AG08396 (cell line): ENCODE measurements at regions not wholly inside any gene's neighbourhood (a gene's known extent, or its start where the extent isn't known, plus 50 kb on each side); places are given as distances from the start of the nearest gene placed in this dataset.
"Not testable (repeated sequence)": the region's sequence is repeated elsewhere in the genome, so short reads cannot be mapped to it uniquely, and the experiment has no call there.

Experiments
- DNase-seq: peaks from one replicate; pipeline ENCODE4 v3.0.0; 2012; ENCODE audit warnings: low spot score, mixed read lengths

DNA sequence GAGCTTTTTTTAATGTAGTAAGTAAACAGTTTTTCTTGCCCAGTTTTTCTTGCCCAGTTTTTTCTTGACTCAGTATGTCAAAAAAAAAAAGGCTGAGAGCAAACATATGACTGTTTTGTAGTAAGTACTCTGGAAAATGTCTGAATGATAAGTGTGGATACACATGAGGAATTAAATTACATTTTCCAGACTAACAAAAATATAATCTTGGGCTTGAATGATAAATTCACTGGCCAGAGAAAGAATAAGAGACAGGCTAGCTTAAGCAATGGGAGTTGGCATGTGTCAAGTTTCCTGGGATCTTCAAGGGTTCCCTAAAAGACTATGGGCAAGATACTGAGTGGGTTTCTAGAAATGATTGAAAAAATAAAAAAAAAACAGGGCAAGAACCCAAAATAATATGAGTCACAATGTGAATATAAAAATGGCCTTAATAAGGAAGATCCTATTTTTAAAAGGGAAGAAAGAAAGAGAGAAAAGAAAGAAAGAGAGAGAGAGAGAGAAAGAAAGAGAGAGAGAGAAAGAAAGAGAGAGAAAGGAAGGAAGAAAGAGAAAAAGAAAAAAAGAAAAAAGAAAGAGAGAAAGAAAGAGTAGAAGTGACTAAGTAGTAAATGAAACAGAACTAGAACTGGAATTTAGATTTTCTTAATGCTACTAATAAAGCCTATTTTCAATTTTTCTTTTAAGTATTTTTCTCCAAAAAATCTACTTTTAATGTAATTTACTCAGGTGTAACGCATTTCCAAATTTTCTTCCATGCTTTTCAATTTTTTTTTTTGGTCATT lies 60.2 kb downstream of the TFPI2 start:
- no peak for DNase-seq

DNA sequence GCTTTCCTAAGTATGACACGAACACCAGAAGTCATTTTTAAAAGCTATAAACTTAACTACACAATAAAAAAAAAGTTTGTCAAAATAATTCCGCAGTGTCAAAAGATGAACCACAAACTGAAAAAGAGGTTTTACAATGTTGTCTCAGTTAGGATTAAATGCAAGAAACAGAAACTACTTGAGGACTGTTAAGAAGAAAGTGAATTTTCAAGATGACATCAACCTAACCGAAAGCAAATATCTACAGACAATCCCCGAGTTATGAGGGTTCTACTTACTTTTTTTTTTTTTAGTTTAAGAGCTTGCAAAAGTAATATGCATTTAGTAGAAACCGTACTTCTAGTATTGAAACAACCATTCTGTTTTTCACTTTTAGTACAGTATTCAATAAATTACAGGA lies 62.3 kb downstream of the TFPI2 start:
- DNase-seq, result no peak

DNA sequence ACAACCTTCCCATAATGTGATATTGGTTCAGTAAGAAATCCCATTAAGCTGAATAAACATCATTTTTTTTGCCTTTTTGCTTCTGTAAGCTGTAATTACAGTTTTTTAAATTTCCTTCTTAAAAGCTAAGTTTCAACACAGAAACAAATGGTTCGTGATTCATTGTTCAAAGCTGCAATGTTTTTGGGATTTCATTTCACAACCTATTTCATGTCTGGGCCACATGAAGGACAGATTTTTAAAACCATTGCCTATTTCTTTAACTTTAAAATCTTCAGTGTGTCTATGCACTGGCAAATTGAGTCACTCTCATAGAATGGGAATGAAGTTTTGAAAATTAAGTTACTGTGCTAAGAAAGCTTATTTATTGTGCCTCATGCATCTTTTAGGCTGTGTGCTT lies 66.9 kb downstream of the TFPI2 start:
- DNase-seq, result no peak

DNA sequence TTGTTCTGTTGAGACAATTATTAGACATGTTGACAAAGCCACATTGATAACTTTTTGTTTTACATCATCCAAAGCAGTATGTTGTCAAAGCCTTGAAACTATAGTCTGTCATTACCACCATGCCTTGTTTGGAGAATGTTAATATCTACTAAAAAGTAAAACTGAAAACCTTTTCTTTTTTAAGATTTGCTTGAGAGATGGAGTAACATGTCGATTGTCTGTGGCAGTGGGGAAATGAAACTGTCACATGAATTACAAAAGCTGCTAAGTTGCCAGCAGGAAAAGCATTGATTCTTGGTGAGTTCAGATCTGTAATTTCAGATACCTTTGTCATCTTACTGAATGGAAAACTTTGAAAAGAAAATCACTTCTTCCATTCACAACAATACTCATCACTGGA lies 69.1 kb downstream of the TFPI2 start:
- DNase-seq, result no peak

DNA sequence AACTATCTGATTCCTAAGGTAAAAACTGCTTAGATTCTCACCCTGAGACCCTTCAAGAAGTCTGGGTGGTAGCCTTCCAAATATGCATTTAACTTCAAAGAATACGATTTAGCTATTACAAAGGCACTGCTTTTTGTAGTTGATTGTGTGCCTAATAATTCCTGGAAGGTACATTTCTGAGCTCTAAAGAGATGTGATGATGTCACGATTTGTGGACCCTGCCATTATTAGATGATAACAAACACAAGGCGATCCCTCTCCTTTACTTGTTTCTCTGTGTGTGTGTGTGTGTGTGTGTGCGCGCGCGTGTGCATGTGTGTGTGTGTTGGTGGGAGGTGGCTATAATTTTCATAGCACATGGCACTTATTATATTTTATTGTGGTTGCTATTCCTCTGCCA lies 70.9 kb downstream of the TFPI2 start:
- no peak for DNase-seq

DNA sequence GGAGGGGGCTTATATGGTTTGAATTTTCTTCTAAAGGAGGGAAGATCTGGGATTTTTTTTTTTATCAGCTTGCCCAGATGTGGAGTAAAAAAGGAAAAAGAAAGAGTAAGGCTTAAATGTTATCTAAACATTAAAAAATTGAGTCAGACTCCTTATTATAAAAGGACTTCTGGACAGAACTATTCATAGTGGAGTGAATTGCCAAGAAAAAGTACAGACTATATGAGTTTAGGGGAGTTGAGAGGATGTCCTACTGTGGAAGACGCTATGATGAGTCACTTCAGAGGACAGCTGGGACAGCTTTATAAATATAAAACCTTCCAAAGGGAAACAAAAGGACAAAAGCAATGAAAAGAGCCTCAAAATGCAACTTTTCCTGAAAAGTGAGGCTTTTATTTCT lies 73.0 kb downstream of the TFPI2 start:
- DNase-seq, result no peak

DNA sequence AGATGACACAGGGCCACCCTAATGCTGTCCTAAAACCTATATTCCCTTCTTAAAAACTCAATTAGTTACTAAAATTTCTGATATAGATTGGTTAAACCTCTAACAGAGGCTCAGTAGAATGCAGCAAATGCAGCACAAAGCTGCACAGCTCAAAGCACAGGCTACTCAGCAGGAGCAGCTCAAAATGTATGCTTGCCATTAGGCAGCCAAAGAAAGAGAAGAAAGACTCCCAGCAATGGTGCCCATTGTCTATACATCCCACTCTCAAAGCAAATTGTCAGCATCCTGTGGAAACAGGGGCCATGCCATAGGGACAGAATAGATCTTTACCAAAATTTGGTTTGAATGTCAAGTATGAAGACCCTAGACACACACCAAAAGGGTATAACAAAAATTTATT lies 73.5 kb downstream of the TFPI2 start:
- DNase-seq, result no peak

DNA sequence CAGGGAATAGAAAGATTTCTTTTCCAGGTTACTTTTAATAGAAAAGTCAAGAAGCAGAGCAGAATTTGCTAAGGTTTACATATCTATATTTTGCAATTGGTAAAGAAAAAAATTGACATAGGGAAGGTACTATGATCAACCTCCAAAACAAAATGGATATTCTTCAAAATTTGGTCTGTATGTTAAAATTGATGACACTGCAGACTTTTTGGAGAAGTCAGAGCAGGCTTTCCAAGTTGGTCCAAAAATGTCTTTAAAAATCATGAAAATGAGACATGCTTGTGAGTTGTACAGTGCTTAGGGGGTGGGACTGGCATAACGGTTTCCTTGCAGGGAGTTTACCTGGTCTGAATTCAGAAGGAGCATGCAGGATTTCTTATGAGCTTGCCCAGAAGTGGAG lies 77.0 kb downstream of the TFPI2 start:
- DNase-seq, result no peak

DNA sequence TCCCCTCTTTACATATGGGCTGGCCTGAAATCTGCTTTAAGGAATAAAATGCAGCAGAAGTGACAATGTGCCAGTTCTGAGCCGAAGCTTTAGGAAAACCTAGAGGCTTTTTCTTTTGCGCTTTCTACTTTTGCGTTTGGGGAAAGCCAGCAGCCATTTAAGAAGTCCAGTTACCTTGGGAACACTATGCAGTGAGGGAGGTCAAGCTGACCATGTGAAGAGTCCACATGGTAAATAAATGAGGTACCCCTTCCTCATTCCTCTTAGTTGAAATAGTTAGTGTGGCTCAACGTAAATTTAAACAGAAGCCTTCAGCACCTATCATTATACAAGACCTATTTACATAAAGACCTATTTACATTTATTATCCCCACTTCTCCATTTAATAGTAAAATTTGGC lies 78.5 kb downstream of the TFPI2 start:
- DNase-seq, result no peak

DNA sequence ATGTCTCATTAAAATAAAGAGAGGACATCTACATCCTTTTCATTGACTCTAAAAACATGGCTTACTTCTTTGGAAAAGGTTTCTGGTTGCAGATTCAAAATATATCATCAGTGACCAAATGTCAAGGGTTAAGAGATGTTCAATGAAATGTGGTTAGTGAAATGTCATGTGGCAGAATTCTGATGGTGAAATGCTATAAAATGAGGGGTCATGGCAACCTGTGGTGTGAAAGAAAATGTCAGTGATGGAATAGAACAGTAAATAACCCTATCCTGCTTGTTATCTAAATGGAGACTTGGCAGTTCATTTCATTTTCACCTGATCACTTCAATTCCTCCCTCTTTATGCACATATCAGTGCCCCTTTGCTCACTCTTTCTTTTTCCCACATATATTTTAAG lies 79.4 kb downstream of the TFPI2 start:
- no peak for DNase-seq

DNA sequence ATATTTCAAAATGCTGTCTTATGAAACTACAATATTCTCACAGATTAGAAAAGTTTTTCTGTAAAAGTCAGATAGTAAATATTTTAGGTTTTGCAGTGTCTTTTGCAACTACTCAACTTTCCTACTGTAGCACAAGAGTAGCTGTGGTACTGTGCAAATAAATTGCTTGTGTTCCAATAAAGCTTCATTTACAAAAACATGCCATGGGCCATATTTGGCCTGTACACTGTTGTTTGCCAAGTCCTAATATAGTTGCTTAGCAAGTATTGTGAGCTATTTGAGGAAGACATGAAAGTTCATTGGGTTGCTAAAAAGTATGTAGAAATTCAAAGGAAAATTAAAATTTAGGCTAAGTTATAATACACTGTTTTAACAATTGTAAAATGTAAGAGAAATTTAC lies 80.0 kb downstream of the TFPI2 start:
- DNase-seq, result no peak

DNA sequence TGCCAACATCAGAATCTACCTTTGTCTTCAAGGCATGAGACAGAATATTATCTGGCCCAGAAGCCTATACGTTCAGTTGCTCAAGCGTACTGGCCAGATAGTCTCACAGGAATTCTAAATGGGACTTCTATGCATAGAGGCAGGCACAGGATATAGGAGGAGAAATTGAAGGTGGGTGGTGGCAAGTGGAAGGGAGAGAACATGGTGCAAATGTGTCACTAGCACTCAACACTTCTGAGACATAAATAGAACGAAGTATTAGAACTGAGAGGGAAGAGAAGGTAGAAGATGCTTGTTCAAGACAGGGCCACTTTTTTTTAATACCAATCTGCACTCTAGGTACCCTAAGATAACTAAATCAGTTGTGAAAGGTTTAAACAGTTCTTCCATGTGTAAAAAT lies 85.8 kb downstream of the TFPI2 start:
- DNase-seq, result no peak

DNA sequence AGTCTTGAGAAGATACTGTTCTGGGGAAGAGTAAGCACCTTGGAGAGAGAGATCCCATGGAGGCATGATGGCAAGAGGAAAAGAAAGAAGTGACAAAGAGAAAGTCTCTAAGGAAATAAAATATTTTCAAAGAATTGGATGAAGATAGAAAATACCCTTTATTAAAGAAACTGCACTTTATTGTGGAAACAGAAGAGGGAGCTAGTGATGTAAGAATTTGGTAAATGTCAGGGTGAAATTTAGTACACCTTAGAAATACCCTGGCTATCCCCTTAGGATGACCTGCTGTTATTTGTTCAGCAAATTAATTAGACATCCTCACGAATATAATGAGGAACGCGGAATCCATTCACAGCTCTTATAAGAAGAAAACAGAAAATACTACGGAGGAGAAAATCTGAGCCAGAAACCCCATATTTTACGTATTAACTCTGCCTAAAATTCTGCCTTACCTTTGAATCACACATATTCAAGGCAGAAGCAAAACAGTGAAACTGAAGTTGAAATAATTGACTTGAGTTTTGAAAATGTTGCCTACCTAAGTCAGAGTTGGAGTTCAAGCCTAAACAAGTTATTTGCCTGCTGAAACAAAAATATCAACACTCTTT lies 90.7 kb downstream of the TFPI2 start:
- peak; percentile 6 for DNase-seq

DNA sequence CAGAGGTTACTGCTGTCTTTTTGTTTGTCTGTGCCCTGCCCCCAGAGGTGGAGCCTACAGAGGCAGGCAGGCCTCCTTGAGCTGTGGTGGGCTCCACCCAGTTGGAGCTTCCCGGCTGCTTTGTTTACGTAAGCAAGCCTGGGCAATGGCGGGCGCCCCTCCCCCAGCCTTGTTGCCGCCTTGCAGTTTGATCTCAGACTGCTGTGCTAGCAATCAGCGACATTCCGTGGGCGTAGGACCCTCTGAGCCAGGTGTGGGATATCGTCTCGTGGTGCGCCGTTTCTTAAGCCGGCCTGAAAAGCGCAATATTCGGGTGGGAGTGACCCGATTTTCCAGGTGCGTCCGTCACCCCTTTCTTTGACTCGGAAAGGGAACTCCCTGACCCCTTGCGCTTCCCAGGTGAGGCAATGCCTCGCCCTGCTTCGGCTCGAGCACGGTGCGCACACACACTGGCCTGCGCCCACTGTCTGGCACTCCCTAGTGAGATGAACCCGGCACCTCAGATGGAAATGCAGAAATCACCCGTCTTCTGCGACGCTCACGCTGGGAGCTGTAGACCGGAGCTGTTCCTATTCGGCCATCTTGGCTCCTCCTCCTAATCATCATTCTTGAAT lies 97.4 kb downstream of the TFPI2 start:
- not testable (repeated sequence) for DNase-seq

DNA sequence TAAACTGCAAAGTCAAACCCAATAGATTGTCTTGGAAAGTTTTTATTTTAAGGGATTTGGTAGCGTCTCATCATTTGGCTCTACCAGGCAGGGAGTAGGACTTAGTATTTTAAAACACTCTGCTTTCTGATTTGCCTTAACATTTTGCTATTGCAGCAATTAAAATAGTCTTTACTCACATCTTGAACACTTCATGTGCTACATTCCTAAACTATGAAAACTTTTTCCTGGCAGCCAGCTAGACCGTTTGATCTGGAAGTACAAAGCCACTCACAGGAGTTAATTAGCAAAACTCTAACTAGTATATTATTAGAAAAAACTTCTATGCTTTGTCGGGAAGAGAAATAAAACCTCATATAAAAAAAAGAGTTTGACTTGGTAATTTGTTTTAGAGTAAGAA lies 111.4 kb downstream of the TFPI2 start:
- DNase-seq, result no peak

DNA sequence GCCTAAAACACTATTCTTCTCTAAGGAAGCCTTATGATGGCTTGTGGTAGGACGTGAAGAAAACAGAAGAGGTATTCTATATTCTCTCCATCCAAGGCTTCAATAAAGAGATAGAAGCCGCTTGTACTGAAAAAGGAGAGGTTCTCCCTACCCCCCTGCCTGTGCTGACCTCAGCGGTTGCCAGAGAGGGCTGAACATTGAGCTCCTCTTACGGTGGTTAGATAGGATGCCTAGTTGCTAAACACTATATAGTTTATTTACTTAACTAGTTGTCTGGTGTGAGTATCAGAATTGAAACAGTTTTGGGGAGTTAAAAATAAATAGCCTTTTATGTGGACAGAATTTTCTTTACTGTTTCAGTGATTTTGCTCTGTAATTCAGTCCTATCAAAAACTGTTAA lies 112.2 kb downstream of the TFPI2 start:
- DNase-seq, result no peak

DNA sequence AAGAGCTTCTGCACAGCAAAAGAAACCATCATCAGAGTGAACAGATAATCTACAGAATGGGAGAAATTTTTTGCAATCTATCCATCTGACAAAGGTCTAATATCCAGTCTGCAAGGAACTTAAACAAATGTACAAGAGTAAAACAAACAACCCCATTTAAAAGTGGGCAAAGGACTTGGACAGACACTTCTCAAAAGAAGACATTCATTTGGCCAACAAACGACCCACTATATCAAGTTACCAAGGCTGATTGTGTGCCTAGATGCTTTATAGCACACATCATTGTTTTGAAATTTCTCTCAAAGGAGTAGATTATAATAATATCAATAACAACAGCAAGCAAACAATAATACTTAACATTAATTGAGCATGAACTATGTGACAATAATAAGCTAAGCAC lies 117.1 kb downstream of the TFPI2 start:
- no peak for DNase-seq

DNA sequence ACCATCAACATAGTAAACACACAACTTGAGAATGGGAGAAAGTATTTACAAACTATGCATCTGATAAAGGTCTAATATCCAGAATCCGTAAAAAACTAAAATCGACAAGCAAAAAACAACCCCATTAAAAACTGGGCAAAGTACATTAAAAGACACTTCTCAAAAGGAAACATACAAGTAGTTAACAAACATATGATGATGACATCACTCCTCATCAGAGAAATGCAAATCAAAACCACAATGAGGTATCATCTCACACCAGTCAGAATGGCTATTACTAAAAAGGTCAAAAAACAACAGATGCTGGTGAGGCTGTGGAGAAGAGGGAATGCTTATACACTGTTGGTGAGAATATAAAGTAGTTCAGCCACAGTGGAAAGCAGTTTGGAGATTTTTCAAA lies 125.1 kb downstream of the TFPI2 start:
- DNase-seq, result no peak

DNA sequence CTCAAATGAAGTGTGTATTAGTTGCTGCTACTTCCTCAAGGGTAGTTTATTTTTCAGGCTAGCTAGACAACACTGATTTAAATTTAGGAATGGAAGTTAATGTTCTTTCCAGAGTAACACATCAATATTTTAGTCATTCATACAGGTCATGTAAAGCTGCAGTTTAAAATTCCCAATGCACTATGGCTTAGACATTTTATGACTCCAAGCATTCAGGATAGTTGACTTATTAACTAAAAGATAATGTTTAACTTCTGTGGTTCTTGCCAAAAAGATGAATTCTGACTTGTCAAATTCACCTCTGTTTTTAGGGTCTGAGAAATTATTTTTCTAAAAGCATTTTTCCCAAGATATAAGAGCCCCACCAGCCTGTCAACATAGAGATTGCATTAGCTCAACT lies 131.9 kb downstream of the TFPI2 start:
- DNase-seq, result no peak

DNA sequence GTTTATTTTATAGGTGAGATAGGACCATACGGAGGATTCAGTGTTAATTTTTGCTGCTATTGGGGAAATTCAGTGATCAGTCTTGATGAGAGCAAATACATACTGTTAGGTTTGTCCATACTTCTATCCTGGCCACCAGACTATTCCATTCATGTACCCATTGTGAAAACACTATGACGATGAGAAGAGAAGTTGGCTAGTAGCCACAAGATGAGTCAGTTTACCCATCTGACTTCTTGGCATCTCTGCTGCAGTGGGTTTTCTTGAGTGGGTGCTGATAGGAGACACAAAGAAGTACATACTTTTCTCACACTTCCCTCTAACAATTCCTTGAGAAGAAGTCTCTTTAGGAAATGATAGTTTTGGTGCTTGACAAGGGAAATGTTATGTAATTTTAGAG lies 133.1 kb downstream of the TFPI2 start:
- no peak for DNase-seq

DNA sequence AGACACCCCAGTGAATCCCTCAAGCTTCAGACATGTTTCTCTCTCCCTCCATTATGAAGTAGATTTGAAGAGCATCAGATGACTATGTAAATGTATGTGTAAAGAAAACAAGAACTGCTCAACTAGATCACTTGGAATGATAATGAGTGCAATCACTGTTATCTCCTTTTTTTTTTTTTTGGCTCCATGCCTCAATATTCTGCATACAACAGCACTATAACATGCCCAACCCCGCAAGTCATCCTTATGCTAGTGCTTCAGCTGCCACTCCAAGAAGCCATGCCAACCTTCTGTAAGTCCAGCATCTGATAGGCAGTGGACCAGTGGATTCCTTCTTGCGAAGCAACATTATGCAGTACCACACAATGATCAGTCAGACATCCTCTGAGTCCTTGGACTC lies 133.7 kb downstream of the TFPI2 start:
- no peak for DNase-seq

DNA sequence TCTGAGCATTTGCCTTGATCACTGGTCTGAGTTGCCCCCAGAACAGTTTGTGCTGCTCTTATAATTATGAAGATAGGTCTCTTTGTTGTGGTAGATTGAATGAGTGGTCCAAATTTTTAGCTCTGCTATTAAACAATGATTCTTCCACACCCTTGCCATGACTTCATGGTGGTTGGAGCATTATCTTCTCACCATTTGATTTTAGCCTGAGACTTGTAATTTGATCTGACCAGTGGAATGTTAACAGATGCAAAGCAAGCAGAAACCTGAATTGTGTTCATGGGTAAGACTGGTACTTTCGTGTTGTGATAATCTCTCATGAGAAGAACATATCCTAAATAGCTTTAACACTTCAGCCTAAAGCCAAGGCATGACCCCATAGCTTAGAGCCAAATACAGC lies 139.1 kb downstream of the TFPI2 start:
- DNase-seq, result no peak

DNA sequence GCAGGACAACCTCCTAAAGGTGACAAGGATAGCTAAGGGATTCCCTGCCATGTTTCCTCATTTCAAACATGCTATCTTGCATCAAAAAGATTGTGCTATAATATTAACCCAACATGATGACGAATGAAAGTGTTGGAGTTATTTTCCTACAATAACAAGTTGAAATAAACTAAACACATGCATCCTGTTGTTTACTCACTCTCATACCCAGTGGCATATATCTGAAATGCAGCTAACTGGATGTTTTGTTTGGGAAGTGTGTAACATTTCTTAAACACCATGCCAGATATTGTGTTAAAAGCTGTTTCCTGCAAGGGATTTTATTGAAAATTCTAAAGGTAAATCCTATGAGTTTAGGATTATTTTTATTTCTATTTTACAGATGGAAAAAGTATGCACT lies 139.6 kb downstream of the TFPI2 start:
- no peak for DNase-seq

DNA sequence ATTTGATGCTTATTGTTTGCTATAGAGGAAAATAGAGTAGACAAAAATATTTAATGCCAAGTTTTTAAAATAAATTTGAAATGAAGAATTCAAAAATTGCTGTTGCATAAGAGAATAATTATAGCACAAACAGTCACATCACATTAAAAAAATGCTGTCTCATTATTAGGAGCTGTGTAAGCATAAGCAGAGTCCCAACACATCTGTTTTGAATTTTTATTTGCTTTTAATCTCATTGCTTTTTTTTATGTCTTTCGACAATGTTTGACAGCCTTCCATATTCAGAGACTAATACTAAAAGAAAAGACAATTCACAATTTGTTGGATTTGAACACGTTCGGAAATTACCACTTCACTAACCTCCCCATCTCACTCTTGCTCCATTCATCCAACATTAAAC lies 143.5 kb downstream of the TFPI2 start:
- no peak for DNase-seq
